Activated CD8-positive, alpha-beta memory T cell treated with anti-CD3 and anti-CD28 coated beads, Interleukin-2, amount 50 U/mL, for 1 hour (primary cell): ENCODE measurements at regions not wholly inside any gene's neighbourhood (a gene's known extent, or its start where the extent isn't known, plus 50 kb on each side); places are given as distances from the start of the nearest gene placed in this dataset.
"Not testable (repeated sequence)": the region's sequence is repeated elsewhere in the genome, so short reads cannot be mapped to it uniquely, and the experiment has no call there.

Source experiments
- DNase-seq: peaks from one replicate; pipeline ENCODE4 v3.0.0-alpha.2; 2020; ENCODE audit errors: extremely low read depth

DNA sequence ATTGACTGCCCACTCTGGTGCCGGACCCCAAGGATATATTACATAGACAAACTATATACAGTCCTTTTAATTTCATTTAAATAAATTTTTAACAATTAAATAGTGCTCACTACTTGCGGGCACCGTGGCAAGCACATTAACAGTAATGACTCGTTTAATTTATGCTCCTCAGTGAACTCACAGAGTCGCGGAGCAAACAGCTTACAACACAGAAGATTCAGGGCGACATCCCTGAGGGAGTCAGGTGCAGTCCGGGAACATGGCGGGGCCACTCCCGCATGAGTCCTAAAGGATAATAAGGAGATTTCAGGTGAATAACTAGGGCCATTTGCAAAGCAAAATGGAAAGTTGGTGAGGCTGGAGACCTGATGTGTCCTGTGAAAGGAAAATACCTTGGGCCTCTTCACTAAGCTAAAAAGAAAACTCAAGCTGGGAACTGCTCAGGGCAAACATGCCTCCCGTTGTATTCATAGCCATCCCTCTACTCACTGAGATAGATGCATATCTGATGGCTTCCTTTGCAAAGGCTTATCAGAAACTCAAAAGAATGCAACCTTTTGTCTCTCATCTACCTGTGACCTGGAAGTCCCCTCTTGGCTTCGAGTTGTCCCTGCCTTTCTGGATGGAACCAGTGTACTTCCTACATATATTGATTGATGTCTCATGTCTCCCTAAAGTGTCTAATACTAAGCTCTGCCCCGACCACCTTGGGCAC is 125.6 kb downstream of the KLF6 start:
- no peak for DNase-seq

DNA sequence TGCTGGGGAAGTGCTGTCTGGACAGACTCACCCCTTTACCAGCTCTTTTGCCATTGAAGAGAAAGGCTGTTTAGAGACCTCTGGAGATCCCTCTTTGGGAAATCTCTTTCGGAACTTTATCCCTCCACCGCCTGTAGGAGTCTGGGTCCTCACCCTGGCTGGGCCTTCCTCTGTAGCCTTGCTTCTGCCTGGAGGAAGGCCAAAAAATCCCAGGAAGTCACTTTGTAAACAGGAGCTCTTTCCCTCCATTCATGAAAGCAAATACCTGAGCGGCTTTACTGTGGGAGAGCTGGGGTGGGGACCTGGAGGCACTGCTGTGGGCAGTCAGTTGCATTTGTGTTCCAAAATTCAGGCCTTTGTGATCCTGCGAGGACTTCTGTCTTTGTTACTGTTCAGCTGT is 126.2 kb downstream of the KLF6 start:
- no peak for DNase-seq

DNA sequence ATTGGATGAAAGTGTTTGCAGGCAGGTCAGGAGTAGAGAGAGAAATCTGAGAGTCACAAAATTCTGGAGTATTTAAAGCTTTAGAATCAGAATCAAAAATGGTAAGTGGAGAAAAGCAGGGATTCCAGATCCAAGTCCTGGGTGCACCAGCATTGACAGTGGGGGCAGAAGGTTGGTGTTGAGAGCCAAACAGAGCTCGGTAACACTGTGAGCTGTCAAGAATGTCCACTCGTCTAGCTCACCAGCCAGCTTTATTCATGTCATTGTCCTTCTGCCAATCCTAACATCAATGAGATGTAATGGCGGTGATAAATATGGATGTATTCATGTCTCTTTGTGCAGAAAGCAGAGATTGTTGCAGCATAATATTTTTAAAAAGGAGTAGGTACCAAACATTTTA is 128.8 kb downstream of the KLF6 start:
- no peak for DNase-seq

DNA sequence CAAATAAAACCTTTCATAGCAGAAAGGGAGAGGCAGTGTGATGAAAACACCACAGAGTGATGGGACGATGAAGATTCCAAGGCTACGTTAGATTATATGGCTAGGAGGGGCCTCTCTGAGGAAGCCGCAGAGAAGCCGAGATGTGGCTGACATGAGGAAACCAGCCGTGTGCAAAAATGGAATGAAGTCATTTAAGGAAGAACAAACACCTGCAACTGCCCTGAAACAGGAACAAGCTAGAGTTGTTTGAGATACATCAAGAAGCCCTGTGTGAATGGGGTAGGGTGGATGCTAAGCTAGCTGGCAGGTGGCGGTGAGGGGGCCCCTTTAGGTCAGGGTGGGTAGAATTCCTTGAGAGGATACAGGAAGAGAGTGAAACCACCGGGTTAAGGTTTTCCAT is 129.5 kb downstream of the KLF6 start:
- DNase-seq = no peak

DNA sequence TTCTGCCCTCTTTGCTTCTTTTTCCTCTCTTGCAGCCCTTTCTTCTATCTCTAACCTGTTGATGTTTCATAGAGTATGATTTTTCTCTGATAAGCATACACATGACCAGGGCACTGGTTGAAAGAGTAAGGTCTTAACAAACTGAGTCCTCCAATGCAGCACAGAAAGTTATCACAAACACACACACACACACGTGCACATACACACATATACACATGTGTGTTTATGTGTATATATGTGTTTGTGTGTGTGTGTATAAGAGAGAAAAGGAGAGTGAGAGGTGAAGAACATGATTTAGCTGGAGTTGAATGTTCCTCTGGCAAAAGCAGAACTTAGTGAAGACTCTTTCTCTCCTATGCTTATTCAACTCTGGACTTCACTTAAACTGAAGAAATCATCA is 130.0 kb downstream of the KLF6 start:
- DNase-seq = no peak

DNA sequence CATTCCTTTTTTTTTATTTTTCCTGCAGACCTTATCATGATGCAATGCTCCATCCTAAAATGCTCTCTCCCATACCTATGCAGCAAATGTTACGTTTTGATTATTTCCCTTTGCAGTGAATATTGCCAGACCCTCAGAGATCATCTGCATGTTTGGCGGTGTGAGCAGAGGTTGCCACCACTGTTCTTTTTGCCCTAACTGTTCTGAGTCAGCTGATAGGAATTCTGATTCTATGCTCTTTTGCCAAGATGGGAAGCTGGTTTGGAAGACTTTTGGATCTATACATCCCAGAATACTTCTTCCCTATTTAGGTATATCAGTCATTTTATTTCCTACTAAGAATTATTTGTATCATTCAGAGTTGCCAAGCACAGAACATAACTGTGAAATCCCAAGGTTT is 130.5 kb downstream of the KLF6 start:
- DNase-seq = no peak

DNA sequence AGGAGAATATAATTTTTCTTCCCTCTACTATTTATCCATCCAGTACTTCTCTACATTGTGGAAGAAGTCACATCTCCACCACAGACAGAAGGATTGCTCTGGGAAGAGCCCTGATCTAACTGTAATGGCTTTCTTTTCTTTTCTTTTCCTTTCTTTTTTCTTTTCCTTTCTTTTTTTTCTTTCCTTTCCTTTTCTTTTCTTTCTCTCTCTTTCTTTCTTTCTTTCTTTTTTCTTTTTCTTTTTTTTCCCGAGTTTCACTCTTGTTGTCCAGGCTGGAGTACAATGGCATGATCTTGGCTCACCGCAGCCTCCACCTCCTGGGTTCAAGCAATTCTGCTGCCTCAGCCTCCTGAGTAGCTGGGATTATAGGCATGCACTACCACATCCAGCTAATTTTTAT is 131.7 kb downstream of the KLF6 start:
- not testable (repeated sequence) for DNase-seq

DNA sequence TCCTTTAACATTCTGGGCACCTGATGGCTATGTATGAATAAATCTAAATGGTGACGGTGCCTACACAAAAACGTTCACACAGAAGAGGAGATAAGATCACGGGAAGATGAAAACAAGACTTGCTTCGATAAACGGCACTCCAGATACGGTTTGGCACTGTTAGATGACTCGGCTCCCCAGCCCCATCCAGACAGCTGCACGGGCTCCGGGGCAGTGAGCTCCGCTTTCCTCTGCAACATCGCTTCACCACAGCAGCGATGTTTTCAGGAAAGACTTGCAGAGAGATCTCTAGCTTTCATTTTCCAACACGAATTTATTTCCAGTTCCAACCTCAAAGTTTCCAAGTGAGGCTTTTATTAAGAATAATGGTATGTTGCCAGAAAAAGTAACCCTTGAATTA is 132.1 kb downstream of the KLF6 start:
- DNase-seq = no peak

DNA sequence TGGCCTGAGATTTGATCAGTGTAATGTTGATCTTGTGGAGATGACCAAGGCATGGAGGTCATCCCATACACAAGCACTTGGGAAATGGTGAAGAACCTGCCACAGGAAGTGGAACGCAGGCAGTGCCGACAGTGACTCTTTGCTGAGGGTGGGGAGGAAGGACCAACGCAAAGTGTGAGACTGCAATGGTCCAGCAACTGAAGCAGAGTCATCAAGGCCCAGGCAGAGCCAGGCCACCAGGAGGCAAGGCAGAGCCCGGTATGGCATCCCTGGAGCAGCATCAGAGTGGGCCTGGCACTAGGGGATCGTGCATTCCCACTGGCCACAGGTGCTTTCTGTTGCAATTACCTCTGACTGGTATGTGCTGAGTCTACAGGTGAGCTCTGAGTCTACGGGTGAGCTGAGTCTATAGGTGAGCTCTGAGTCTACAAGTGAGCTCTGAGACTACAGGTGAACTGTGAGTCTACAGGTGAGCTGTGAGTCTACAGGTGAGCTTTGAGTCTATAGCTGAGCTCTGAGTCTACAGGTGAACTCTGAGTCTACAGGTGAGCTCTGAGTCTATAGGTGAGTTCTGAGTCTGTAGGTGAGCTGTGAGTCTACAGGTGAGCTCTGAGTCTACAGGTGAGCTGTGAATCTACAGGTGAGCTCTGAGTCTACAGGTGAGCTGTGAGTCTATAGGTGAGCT is 132.9 kb downstream of the KLF6 start:
- no peak for DNase-seq

DNA sequence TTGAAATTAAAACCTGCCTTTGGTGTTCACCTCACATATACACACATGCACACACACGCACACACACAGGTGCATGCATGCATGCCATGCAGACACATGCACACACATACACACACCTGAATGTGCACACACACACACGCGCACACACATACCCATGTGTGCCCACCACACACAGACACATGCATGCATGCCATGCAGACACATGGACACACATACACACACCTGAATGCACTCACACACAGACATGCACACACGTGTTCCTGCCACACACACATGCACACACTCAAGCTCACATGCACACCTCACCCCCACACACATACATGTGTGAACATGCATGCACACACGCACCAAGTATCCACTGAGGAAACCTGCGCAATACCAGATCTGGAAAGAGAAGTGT is 136.4 kb downstream of the KLF6 start:
- DNase-seq = no peak

DNA sequence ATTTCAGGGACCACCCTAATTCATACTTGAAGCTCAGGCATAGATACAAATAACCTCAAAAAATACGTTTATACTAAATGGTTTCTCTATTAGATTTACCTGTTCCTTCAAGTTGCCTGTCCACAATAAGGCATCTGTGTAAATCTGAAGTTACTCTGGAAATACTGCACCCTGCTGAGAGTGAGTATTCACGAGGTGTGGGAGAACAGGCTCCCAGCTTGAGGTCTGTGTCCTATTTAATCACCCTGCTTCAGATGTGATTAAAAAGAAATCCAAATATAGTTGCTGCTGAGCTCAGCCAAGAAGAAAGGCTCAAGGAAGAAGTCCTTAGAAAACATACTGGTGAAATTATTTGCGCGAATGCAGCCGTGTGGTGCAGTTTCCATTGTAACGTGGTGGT is 136.8 kb downstream of the KLF6 start:
- DNase-seq = no peak

DNA sequence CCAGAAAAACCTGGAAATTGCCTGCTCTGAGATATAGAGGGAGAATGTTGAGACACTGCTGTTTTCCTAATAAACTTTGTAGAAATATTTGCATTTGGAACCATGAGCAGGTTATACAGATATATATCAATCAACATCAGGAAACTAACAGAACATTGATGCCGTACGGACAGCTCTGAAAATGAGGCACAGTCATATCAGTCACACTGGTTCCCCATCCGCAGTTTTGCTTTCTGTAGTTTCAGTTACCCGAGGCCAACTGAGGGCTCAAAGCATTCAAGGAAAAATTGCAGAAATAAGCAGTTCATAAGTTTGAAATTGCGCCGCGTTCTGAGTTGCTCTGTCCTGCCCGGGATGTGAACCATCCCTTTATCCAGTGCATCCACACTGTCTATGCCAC is 137.9 kb downstream of the KLF6 start:
- DNase-seq = no peak

DNA sequence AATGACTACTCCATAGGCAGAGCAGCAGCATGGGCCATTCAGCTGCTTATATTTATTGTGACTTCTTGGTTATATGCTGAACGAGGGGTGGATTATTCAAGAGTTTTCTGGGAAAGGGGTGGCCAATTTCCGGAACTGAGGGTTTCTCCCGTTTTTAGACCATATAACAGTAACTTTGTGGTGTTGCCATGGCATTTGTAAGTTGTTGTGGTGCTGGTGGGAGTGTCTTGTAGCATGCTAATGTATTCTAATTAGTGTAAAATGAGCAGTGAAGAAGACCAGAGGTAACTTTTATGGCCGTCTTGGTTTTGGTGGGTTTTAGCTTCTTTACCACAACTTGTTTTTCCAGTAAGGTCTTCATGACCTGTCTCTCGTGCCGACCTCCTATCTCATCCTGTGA is 139.6 kb downstream of the KLF6 start:
- DNase-seq = no peak

DNA sequence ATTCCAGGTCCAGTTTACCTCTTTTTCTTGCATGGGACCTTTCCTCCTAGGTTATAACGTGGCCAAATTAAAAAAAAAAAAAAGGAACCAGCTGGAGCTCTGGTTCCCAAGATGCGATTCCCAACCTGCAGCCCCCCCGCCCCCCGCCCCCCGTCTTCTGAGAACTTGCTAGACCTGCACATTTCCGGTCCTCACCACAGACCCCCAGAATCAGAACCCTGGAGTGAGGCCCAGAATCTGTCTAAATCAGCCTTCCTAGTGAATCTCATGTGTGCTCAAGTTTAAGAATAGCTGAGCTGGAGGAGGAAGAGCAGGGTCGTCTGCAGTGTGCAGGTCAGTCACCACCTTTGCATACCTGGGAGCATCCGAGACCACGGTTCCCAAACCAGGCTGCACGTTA is 144.2 kb downstream of the KLF6 start:
- no peak for DNase-seq

DNA sequence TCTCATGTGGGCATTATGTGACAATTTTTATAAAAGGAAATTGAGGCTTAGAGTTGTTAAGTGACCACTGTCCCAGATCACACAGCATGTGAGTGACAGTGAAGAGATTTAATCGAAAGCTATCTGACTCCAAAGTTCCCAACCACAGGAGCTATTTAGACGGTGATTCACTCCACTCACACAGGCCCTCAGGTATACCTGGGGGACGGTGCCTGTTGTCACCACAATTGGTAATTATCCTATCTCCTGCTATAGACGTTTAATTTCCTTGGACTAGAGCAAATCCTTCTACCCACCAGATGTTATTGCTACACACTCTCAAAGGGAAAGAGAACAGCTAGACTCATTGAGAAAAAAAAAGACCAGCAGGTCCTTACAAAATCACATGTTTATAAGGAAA is 145.5 kb downstream of the KLF6 start:
- no peak for DNase-seq

DNA sequence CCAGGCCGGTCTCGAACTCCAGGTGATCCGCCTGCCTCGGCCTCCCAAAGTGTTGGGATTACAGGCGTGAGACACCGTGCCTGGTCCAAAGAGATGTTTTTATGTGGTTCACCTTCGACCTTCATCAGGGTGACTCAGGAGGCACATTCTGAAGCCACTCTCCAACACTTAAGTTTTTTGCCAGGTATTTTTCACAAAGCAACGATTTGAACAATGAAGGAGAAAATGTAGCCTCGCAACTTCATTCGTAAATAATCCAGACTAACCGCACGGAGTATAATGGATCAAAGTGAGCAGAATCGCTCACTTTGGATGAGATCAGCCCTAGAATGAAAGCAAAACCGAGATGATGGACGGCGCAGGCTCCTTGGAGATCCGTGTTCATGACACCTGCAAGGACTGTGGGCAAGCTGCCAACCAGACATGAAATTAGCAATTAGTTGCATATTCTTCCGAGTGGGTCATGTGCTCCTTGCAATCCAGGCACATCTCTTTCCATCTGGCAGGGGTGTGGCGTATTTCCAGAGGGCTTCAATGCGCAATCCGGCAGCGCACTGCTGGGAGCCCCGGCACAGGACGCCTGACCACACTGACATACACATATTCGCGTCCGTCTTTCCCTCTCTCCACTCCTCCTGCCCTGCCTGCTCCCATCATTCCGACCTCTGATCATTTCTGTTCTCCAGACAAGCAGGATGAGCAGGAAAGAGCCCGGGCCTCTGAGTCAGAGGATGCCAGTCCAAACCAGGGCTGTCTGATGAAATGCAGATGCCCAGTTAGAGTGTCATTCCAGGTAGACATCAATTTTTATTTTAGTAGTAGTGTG is 148.4 kb downstream of the KLF6 start:
- no peak for DNase-seq

DNA sequence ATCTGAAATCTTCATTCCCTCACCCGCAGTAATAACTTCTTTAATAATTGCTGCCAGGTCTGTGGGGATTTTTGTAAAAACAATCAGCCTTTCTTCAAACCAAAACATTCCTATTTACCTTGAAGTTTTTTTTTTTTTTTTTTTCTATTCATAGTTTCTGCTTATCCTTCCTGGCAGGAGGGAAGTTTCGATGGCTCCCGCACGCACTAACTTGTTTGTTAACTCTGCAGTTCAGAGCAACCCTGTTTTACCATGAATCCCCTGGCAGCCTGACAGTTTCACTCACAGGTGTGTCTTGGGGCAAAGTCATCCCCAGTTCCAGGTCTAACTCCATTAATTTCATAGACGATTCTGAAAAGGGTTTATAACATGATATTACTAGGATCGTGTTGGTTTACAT is 149.3 kb downstream of the KLF6 start:
- no peak for DNase-seq

DNA sequence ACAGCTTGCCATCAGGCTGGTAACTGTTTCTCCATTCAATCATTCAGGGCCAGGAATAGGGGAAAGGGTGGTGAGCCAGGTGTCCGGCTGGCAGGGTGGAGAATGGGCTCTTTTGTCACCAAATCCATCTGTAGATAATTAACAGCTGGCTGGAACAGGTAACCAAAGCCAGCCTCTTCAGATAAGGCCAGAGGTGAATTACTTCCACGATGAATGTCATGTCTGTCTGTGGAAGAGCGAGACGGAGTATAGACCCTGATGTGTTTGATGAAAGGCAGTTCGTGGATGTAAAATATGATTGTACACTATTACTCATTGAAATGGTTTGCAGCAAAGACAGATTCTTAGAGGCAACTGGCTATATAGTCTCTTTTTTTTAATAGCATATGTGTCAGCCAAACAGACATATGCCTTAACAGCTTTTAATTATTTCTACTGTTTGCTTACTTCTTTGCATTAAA is 149.8 kb downstream of the KLF6 start:
- DNase-seq = no peak

DNA sequence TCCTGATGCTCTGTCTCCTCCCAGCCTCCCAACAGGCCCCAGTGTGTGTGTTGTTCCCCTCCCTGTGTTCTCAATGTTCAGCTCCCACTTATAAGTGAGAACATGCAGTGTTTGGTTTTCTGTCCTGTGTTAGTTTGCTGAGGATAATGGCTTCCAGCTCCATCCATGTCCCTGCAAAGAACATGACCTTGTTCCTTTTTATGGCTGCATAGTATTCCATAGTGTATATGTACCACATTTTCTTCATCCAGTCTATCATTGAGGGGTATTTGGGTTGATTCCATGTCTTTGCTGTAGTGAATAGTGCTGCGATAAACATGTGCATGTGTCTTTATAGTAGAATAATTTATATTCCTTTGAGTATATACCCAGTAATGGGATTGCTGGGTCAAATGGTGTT is 150.4 kb downstream of the KLF6 start:
- not testable (repeated sequence) for DNase-seq

DNA sequence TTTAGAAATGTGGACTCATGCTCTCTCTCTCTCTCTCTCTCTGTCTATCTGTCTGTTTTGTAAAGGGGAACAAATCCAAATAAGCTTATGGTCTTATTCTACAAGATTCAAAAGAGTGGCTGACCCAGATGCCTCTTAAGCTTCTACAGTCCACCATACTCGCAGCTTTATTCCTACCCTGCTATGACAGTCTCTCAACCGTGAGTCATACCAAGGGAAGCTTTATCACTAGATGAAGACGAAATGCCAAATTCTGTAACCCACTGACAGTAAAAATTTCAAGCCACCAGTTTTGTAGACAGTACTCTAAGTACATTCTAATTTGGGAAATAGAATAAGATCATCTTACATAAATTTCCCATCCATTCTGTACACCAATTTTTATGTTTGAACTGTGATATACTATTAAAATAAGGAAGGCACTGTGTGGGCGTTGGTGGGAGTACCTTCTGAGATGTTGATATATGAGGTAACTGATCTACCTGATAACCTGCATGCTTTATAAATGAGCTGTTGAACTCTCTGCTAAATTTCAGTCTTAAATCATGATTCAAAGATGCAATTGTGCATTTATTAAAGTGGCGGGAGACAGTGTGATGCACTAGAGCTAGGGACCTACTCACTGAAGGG is 153.2 kb downstream of the KLF6 start:
- DNase-seq = no peak

DNA sequence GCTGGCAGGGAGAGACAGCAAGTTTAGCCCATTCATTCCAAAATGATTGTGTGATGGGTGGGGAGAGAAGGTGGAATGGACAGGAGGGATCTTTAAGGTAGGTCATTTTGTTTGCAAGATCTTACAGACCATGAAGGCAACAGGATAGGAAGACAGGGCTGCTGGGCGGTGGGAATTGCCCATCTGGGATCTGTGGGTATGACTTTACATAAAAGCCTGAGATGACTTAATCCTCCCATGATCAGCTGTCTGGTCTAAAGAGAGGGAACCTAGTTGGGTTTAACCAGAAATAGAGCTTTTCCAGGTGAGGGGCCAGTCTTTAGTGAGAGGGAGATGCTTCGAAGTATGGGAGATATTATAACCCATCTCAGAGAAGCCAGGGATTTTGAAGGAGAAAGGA is 153.7 kb downstream of the KLF6 start:
- no peak for DNase-seq
